MM.1S (cell line): ENCODE measurements at regions not wholly inside any gene's neighbourhood (a gene's known extent, or its start where the extent isn't known, plus 50 kb on each side); places are given as distances from the start of the nearest gene placed in this dataset.

Source experiments
- EZH2 ChIP-seq: fragments of 300-600 bp; sonication (generic); optimal IDR thresholded peaks from 2 replicates; pipeline ENCODE3; 2017; ENCODE audit warnings: low read depth, mild to moderate bottlenecking, antibody characterized with exemption, low read length, mixed read lengths
- EZH2phosphoT487 ChIP-seq: fragments of 300-600 bp; sonication (generic); IDR thresholded peaks from 2 replicates; pipeline ENCODE4 v1.6.1; 2018; ENCODE audit warnings: antibody characterized with exemption, low read length
- TF ChIP-seq, protein P1 (sequence below): fragments of 300-600 bp; sonication (generic); IDR thresholded peaks from 2 replicates; pipeline ENCODE4 v1.5.1; 2016; ENCODE audit warnings: antibody characterized with exemption, low read length, mixed read lengths

DNA sequence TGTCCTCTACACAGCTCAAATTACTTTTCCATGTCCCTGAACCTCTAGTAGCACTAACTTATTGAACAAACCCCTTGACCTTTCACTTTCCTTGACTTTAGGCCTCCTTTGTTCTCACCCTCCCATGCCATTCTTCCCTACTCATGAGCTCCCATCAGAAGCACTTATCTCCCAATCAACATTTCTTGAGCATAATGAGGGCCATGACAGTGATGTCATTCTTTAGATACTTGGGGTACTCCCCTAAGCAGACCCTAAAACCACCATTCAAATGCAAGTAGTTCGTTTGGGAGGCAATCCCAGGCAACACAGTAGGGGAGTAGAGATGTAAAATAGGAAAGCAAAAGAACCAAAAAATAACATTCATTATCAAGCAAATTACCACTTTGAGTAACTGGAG, 115.9 kb upstream of the ARHGAP28 start:
- TF ChIP-seq, protein P1, sequence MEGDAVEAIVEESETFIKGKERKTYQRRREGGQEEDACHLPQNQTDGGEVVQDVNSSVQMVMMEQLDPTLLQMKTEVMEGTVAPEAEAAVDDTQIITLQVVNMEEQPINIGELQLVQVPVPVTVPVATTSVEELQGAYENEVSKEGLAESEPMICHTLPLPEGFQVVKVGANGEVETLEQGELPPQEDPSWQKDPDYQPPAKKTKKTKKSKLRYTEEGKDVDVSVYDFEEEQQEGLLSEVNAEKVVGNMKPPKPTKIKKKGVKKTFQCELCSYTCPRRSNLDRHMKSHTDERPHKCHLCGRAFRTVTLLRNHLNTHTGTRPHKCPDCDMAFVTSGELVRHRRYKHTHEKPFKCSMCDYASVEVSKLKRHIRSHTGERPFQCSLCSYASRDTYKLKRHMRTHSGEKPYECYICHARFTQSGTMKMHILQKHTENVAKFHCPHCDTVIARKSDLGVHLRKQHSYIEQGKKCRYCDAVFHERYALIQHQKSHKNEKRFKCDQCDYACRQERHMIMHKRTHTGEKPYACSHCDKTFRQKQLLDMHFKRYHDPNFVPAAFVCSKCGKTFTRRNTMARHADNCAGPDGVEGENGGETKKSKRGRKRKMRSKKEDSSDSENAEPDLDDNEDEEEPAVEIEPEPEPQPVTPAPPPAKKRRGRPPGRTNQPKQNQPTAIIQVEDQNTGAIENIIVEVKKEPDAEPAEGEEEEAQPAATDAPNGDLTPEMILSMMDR, result no peak
- no peak for TF ChIP-seq EZH2
- no peak for TF ChIP-seq EZH2phosphoT487
